ENCODE measurements at regions not wholly inside any gene's neighbourhood (a gene's known extent, or its start where the extent isn't known, plus 50 kb on each side); places are given as distances from the start of the nearest gene placed in this dataset.

- no peak for TF ChIP-seq FOXA2 (IDR thresholded peaks at IDR 0.05)
- TF ChIP-seq REST (IDR thresholded peaks at IDR 0.05): no peak
- no peak for TF ChIP-seq ATF3 (IDR thresholded peaks at IDR 0.05)
- TF ChIP-seq, protein P1, sequence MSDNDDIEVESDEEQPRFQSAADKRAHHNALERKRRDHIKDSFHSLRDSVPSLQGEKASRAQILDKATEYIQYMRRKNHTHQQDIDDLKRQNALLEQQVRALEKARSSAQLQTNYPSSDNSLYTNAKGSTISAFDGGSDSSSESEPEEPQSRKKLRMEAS (IDR thresholded peaks at IDR 0.05): no peak
- TF ChIP-seq NR2F2 (IDR thresholded peaks at IDR 0.05): no peak
- TF ChIP-seq RAD21 (IDR thresholded peaks at IDR 0.05): no peak
- no peak for TF ChIP-seq FOXA1 (IDR thresholded peaks at IDR 0.05)
- no peak for TF ChIP-seq HNF4A (conservative IDR thresholded peaks at IDR 0.05)
- no peak for TF ChIP-seq RXRA (IDR thresholded peaks at IDR 0.05)
- TF ChIP-seq SP1 (IDR thresholded peaks at IDR 0.05): no peak
- Histone ChIP-seq H3K27ac (ENCODE audit: low read depth in 1 of 2, low read length in 2 of 2) (no peak overlapping the region), H3K27me3 (ENCODE audit: control insufficient read depth in 4 of 4, insufficient read depth in 4 of 4, low read length in 3 of 4) (no peaks in the 10 kb centered on the region), H3K4me3 (ENCODE audit: low read depth in 1 of 3, low read length in 3 of 3) (no peak overlapping the region), H3K9ac (ENCODE audit: low read depth in 1 of 2, low read length in 2 of 2) (no peak overlapping the region), H3K36me3 (ENCODE audit: control insufficient read depth in 4 of 4, insufficient read depth in 3 of 4, low read depth in 1 of 4, low read length in 3 of 4) (no peaks in the 10 kb centered on the region), H3K9me3 (ENCODE audit: control insufficient read depth in 4 of 4, low read length in 3 of 4) (peaks cover 0 to 1% (median 0%) of the 10 kb centered on the region in 4 donors), H3K4me1 (ENCODE audit: control insufficient read depth in 4 of 4, insufficient read depth in 4 of 4, low read length in 3 of 4) (no peaks in the 10 kb centered on the region)
- WGBS: 90% methylated on average over 6 of the region's 6 CpGs
- no peak for DNase-seq (ENCODE audit: low spot score)
Observed at GRCh38 chr4:119906277-119906676, 160.4 kb downstream of the MAD2L1 start.

- H3K9me3 ChIP-seq (ENCODE audit: control insufficient read depth in 4 of 4, low read length in 3 of 4): peaks cover 0 to 3% (median 0%) of the 10 kb centered on the region in 4 donors
- no peak for DNase-seq (ENCODE audit: low spot score)
- H3K4me1 ChIP-seq (ENCODE audit: control insufficient read depth in 4 of 4, insufficient read depth in 4 of 4, low read length in 3 of 4): no peaks in the 10 kb centered on the region
- WGBS: 60% methylated on average over 5 of the region's 5 CpGs
- H3K27ac ChIP-seq (ENCODE audit: low read depth in 1 of 2, low read length in 2 of 2): no peak overlapping the region
- no peaks in the 10 kb centered on the region for H3K27me3 ChIP-seq (ENCODE audit: control insufficient read depth in 4 of 4, insufficient read depth in 4 of 4, low read length in 3 of 4)
- no peaks in the 10 kb centered on the region for H3K36me3 ChIP-seq (ENCODE audit: control insufficient read depth in 4 of 4, insufficient read depth in 3 of 4, low read depth in 1 of 4, low read length in 3 of 4)
- no peak overlapping the region for H3K4me3 ChIP-seq (ENCODE audit: low read depth in 1 of 3, low read length in 3 of 3)
- H3K9ac ChIP-seq (ENCODE audit: low read depth in 1 of 2, low read length in 2 of 2): no peak overlapping the region
- TF ChIP-seq HNF4G (IDR thresholded peaks at IDR 0.05) (no peak), ZBTB33 (IDR thresholded peaks at IDR 0.05) (no peak), EGR1 (IDR thresholded peaks at IDR 0.05; ENCODE audit: low read depth in 2 of 2) (no peak)
- TF ChIP-seq, protein P1 (IDR thresholded peaks at IDR 0.05): no peak
- TF ChIP-seq, protein P2, sequence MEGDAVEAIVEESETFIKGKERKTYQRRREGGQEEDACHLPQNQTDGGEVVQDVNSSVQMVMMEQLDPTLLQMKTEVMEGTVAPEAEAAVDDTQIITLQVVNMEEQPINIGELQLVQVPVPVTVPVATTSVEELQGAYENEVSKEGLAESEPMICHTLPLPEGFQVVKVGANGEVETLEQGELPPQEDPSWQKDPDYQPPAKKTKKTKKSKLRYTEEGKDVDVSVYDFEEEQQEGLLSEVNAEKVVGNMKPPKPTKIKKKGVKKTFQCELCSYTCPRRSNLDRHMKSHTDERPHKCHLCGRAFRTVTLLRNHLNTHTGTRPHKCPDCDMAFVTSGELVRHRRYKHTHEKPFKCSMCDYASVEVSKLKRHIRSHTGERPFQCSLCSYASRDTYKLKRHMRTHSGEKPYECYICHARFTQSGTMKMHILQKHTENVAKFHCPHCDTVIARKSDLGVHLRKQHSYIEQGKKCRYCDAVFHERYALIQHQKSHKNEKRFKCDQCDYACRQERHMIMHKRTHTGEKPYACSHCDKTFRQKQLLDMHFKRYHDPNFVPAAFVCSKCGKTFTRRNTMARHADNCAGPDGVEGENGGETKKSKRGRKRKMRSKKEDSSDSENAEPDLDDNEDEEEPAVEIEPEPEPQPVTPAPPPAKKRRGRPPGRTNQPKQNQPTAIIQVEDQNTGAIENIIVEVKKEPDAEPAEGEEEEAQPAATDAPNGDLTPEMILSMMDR (IDR thresholded peaks at IDR 0.05; ENCODE audit: low read depth, low read length, missing input control): no peak
Observed at GRCh38 chr4:119898211-119898610, 168.4 kb downstream of the MAD2L1 start.
